ENCODE measurements at regions not wholly inside any gene's neighbourhood (a gene's known extent, or its start where the extent isn't known, plus 50 kb on each side); places are given as distances from the start of the nearest gene placed in this dataset.

DNA sequence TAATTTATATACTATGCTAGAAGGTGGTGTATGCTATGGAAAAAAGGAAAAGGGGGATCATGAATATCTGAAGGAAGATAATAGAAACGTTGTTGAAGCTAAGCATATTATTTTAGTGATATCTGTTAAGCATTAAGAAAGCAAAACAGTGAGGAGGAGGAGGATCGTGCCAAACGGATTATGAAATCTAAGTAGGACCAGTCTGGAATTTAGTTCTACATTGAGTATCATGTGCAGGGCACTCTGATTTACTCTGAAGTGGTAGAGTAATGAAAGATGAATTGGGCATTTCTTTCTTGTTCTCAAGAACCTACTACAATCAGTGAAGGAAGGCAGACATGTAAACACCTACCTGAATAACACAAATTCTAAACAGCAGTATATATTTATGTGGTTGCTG, 195.3 kb downstream of the CYB561 start:
- TF ChIP-seq, protein P1, sequence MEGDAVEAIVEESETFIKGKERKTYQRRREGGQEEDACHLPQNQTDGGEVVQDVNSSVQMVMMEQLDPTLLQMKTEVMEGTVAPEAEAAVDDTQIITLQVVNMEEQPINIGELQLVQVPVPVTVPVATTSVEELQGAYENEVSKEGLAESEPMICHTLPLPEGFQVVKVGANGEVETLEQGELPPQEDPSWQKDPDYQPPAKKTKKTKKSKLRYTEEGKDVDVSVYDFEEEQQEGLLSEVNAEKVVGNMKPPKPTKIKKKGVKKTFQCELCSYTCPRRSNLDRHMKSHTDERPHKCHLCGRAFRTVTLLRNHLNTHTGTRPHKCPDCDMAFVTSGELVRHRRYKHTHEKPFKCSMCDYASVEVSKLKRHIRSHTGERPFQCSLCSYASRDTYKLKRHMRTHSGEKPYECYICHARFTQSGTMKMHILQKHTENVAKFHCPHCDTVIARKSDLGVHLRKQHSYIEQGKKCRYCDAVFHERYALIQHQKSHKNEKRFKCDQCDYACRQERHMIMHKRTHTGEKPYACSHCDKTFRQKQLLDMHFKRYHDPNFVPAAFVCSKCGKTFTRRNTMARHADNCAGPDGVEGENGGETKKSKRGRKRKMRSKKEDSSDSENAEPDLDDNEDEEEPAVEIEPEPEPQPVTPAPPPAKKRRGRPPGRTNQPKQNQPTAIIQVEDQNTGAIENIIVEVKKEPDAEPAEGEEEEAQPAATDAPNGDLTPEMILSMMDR (IDR thresholded peaks at IDR 0.05; ENCODE audit: poor library complexity, severe bottlenecking): no peak
- TF ChIP-seq POLR2AphosphoS5 (IDR thresholded peaks at IDR 0.05) (no peak), EZH2 (IDR thresholded peaks at IDR 0.05; ENCODE audit: borderline replicate concordance, insufficient read depth, low read length, poor library complexity, severe bottlenecking) (no peak), RAD21 (conservative IDR thresholded peaks at IDR 0.05) (no peak), MXI1 (conservative IDR thresholded peaks at IDR 0.05; ENCODE audit: poor library complexity, severe bottlenecking) (no peak)
- TF ChIP-seq, protein P2, sequence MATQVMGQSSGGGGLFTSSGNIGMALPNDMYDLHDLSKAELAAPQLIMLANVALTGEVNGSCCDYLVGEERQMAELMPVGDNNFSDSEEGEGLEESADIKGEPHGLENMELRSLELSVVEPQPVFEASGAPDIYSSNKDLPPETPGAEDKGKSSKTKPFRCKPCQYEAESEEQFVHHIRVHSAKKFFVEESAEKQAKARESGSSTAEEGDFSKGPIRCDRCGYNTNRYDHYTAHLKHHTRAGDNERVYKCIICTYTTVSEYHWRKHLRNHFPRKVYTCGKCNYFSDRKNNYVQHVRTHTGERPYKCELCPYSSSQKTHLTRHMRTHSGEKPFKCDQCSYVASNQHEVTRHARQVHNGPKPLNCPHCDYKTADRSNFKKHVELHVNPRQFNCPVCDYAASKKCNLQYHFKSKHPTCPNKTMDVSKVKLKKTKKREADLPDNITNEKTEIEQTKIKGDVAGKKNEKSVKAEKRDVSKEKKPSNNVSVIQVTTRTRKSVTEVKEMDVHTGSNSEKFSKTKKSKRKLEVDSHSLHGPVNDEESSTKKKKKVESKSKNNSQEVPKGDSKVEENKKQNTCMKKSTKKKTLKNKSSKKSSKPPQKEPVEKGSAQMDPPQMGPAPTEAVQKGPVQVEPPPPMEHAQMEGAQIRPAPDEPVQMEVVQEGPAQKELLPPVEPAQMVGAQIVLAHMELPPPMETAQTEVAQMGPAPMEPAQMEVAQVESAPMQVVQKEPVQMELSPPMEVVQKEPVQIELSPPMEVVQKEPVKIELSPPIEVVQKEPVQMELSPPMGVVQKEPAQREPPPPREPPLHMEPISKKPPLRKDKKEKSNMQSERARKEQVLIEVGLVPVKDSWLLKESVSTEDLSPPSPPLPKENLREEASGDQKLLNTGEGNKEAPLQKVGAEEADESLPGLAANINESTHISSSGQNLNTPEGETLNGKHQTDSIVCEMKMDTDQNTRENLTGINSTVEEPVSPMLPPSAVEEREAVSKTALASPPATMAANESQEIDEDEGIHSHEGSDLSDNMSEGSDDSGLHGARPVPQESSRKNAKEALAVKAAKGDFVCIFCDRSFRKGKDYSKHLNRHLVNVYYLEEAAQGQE (IDR thresholded peaks at IDR 0.05; ENCODE audit: borderline replicate concordance): no peak
